ENCODE measurements at regions not wholly inside any gene's neighbourhood (a gene's known extent, or its start where the extent isn't known, plus 50 kb on each side); places are given as distances from the start of the nearest gene placed in this dataset.

GRCh38 chr2:78315368-78315767 is 710.1 kb upstream of the REG3G start:
- no peak for DNase-seq

DNA sequence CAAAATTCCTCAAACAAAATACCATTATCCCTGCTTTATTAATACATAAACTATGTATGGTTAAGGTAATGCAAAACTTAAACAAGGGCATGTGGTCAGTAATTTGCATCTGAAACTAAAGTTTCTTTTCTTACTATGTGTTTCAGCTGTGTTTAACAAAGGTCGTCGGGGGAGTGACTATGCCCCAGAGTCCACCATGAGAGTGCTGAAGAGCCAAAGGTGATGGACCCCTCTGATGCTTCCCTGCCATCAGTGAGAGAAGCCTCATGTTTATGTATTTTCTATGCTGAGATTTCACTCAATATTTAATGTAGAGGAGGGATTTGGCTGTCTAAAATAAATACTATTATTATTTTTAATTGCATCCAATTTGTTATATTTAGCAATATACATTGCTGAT is 707.2 kb upstream of the REG3G start:
- DNase-seq: no peak

GRCh38 chr2:78330193-78330592 is 695.3 kb upstream of the REG3G start:
- DNase-seq: peak in 1 of 2 experiments; percentile 1

DNA sequence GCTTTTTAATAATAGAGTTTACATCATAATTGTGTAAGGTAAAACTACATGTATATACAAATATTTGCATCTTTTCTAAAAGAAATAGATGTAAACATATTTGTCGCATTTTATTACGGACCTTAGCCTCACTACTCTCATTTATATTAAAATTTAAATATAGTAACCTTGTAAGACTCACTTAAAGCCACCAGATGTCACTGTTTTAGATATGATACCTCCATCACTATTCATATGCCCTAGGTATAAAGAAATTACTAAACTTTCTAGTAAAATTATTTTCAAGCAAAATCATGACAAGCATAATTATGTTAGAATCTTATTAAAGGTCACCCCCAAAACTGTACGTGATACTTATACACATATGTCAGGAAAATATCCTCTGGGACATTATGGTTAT is 674.3 kb upstream of the REG3G start:
- no peak for DNase-seq

- DNase-seq: no peak
Measured at GRCh38 chr2:78353168-78353567, 672.3 kb upstream of the REG3G start.

DNA sequence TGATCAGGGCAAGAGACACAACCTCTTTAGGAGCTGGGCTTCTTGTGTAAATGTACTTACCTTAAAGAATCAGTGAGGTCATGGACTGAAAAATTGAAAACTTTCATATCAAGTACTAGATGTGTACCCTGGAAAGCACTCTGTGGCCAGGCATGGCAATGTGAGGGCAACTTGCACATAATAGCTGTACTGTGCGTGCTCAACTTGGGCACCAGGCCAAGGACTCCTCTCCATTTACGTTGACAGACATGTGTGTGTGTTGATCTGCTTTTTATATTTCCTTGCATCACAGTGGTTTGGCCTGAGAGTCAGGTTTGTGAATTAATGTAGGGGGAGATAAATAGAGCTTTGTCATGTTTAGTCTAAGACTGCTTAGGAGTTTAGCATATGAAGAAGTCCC is 669.5 kb upstream of the REG3G start:
- DNase-seq: no peak

DNA sequence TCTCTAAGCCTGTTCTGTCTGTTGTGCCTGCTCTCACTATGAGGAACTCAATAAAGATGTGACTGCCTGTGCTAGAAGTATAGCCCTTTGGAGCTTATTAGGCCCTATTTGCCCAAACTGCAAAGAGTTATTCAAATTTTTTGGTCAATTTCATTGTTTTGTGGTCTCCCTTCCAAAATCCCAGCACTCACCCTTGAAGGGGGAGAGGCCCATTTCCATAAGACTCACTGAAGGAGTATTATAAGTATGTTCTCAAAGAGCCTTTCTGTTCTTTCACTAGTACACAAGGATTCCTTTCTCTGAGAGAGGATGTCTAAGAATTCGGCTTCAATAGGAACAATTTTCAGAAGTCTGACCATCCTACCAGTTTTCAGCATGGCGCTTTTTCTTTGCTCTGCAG is 641.9 kb upstream of the REG3G start:
- DNase-seq: no peak

DNA sequence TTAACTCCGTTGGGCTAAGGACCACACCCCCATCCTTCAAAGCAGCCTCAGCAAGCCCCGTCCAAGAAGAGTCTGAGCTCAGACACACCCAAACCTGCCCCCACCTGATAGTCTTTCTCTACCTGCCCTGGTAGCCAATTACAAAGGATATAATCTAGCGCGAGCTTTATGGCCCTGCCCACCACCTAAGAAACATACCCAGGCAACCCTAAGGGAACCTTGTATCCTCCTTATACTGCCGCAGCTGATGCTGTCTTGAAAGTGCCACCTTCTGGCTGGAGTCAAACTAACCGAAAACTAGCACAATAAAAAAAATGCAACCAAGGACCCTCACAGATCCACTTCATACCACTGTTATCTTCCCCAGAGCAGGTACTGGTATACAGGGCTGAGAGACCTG is 628.3 kb upstream of the REG3G start:
- DNase-seq: no peak

DNA sequence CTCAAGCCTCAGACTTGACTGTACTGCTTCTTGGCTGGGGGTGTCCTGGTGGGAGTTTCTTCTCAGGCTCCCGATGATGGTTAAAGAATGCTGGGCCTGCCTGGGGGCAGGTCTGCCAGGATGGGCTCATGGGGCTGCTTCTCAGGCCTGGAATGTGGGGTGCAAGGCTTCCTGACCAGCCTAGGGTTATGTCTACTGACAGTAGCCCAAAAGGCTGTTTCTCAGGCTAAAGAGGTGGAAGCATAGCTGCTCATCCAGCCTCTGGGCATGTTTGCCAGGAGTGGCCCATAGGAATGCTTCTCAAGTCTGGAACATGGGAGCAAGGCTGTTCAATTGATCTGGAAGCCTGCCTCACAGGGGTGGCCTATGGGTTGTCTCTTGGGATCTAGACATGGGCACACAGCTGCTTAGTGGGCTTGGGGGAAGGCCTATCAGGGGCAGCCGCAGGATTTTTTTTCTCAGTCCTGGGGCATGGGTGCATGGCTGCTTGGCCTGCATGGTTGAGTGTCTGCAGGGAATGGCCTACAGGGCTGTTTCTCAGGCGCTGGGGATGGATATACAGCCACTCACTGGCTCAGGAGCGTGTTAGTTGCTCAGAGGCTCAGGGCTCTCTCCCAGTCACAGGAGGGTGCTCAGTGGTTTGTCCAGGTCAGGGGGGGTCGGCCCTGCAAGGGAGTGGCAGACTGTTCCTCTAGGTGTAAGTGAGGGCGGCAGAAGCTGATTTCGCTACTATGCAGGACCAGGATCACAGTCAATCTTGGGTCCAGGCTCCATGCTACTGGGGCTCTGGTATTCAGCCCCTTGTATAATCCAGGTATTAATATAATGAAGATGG is 617.3 kb upstream of the REG3G start:
- DNase-seq: no peak

GRCh38 chr2:78408795-78409118 is 616.7 kb upstream of the REG3G start:
- no peak for DNase-seq

DNA sequence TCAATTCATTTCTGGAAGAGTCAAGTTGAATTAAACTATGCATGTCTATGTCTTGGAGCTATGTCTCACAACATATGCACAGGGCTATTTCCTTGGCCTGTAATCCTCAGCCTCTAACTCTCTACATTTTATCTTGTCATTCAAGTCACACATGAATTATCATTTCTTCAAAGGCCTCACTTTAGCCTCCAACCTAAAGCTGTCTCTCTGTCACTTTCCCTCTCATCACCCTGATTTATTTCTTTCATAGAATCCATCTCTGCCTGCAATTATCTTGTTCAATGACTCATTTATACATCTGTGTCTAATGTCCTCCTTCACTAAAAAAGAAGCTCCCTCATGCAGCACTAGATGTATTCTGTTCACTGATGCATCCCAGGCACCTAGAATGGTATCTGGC is 614.2 kb upstream of the REG3G start:
- DNase-seq: no peak

- no peak for DNase-seq
Measured at GRCh38 chr2:78416625-78417300, 608.7 kb upstream of the REG3G start.

DNA sequence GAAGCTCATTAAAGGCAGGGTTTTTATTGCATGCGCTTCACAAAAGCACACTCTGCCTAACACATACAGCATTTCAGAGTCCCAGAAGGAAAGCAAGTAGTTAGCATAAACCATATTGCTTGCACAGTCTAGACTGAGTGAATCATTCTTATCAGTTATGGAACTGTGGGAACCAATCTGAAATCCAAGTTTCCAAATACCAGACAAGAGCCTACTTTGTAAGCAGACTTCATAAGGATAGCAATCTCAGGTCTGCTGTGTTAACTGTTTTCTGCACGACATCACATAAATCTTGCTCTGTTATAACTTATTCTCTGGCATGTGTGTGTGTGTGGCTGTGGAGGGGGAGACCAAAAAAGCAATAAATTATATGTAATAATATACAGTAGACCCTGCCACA is 608.1 kb upstream of the REG3G start:
- no peak for DNase-seq

GRCh38 chr2:78418021-78418420 is 607.5 kb upstream of the REG3G start:
- DNase-seq: no peak

GRCh38 chr2:78420132-78420531 is 605.4 kb upstream of the REG3G start:
- no peak for DNase-seq

- DNase-seq: no peak
Measured at GRCh38 chr2:78423631-78424030, 601.9 kb upstream of the REG3G start.

DNA sequence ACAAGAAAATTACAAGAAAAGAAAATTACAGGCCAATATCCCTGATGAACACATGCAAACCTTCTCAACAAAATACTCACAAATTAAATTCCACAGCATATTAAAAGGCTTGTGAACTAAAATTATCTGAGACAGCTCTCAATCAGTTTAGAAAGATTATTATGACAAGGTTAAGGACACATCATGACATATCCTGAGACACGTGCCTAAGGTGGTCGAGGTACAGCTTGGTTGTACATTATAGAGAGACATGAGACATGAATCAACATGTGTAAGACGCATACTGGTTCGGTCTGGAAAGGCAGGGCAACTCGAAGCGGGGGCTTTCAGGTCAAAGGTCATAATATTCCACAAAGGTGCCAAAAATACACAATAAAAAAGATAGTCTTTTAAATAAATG is 598.3 kb upstream of the REG3G start:
- no peak for DNase-seq

DNA sequence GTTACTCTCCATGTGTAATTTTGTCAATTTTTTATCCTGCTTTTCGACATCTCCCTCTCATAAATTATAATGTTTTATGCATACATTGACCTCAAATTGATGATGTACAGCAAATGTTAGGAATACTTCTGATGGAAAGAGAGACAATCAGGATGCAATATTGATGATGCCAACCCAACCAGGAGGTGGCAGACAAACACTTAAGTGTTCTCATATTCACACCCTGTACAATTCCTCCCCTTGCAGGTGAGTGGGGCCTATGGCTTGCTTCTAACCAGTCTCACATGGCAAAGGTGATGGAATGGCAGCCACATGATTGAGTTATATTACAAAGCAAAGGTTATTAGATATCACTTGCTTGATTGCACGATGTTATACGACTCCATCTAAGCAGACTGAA is 594.3 kb upstream of the REG3G start:
- DNase-seq: no peak

- no peak for DNase-seq
Measured at GRCh38 chr2:78439122-78439521, 586.4 kb upstream of the REG3G start.

- no peak for DNase-seq
Measured at GRCh38 chr2:78455586-78455985, 569.9 kb upstream of the REG3G start.

GRCh38 chr2:78457269-78457668 is 568.2 kb upstream of the REG3G start:
- DNase-seq: no peak

DNA sequence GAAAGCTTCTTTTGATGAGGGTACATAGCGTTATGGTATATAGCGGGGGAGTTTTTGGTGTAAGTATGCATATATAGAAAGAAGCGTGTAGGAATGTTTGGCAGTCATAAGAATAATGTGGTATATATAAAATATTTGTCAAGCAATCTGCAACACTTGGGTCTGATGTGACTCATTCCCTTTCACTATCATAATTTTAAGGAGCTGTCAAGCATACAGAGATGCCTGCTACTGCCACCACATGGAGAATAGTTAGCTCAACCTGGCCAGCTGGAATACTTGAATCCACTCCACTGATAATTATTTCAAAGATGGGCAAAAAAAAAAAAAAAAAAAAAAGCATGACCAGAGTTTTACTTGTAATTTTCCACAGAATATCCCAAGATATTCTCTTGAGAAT is 559.8 kb upstream of the REG3G start:
- no peak for DNase-seq

DNA sequence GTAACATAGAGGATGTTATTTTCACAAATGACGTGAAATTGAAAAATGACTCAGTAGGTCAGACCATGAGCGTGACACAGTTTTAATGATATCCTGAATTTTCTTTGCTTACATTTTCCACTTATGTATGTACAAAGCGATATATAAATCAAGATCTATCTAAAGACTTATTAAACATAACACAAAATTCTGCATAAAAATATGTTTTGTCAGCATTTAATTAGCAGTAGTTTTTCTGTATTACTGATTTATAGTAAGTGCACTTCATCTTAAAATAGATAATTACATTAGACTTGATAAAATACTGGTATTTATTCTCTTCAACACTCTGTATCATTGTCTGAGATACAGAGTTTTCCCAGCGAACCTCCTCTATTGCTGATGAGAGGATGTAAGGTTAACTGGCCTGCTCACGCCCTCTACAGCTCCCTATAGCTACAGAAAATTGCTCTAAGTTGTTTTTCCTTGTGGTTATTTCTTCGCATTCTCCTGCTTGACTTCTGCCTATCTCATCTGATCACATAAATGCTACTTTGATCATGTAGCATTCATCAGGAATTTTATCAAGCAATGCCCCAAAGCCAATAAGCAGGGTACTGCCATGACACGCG is 548.8 kb upstream of the REG3G start:
- no peak for DNase-seq

GRCh38 chr2:78486565-78486964 is 538.9 kb upstream of the REG3G start:
- no peak for DNase-seq
